ENCODE measurements at regions not wholly inside any gene's neighbourhood (a gene's known extent, or its start where the extent isn't known, plus 50 kb on each side); places are given as distances from the start of the nearest gene placed in this dataset.

DNA sequence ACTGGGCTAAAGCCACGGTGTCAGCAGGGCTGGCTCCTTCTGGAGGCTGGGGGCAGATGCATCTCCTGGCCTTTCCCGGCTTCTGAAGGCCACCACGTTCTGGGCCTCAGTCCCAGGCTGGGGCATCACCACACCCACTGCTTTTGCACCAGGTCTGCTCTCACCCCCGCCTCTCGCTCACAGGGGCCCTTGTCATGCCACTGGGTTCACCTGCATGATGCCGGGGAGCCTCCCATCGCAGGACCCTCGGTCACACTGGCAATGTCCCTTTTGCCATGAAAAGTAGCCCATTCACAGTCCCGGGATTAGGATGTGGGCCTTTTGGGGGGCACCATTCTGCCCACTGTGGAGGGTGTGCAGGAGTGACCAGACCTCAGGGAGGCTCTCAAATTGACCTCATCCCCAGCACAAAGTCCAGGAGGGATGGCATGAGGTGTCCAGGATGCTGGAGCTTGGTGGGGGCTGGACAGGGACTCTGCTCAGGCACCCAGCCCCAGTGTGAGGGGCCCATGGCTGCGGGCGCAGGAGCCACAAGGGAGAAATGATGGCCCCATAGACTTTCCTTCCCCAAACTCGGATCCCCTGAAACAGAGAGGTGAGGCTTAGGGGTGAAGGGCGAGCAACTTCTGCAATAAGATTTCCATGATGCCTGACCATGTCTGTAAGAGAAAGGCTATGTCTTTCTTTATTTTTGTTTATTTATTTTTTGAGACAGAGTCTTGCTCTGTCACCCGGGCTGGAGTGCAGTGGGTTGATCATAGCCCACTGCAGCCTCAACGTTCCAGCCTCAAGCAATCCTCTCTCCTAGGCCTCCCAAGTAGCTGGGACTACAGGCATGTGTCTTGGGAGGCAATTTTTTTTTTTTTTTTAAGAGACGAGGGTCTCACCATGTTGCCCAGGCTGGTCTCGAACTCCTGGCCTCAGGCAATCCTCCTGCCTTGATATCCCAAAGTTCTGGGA lies 189.1 kb downstream of the GOLGA6L6 start:
- DNase-seq (ENCODE audit: low spot score), result no peak
- no peak overlapping the region for H3K27ac ChIP-seq
- no peak for TF ChIP-seq POLR2A (IDR thresholded peaks at IDR 0.05)
- no peak for TF ChIP-seq POLR2AphosphoS5 (IDR thresholded peaks at IDR 0.05)
- TF ChIP-seq, protein P1, sequence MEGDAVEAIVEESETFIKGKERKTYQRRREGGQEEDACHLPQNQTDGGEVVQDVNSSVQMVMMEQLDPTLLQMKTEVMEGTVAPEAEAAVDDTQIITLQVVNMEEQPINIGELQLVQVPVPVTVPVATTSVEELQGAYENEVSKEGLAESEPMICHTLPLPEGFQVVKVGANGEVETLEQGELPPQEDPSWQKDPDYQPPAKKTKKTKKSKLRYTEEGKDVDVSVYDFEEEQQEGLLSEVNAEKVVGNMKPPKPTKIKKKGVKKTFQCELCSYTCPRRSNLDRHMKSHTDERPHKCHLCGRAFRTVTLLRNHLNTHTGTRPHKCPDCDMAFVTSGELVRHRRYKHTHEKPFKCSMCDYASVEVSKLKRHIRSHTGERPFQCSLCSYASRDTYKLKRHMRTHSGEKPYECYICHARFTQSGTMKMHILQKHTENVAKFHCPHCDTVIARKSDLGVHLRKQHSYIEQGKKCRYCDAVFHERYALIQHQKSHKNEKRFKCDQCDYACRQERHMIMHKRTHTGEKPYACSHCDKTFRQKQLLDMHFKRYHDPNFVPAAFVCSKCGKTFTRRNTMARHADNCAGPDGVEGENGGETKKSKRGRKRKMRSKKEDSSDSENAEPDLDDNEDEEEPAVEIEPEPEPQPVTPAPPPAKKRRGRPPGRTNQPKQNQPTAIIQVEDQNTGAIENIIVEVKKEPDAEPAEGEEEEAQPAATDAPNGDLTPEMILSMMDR (IDR thresholded peaks at IDR 0.05), result no peak
- no peaks in the 10 kb centered on the region for H3K9me3 ChIP-seq
- intact Hi-C loops (cut with DNase I), result no loop called here
- H3K4me3 ChIP-seq, result no peak overlapping the region
- 73% methylated on average over 17 of the region's 17 CpGs for WGBS
- no peaks in the 10 kb centered on the region for H3K36me3 ChIP-seq
- no peaks in the 10 kb centered on the region for H3K27me3 ChIP-seq (replicated peaks; ENCODE audit: insufficient read depth)
- no peaks in the 10 kb centered on the region for H3K4me1 ChIP-seq (replicated peaks)

DNA sequence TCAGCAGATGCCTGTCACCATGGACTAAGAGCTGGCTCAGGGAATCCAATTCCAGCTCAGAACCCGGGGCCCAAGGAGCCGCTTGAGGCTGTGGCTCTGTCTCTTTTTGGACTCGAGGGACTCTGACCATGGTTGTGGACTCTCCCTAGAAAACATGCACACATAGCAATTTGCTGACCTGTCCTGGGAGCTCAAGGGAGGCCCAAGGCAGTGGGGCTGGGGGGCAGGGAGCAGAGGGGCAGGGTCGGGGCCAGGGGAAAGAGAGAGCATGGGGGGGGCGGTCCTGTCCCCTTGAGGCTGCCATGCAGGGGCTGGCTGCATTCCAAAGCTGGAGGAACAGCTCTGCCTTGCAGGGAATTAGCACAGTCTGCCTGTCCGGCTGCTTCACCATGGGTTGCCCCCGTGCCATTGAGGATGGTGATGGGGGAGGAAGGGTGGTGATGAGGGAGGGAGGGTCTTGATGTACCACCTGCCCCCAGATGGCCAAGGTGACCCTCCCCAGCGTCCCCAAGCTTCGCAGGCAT lies 190.1 kb downstream of the GOLGA6L6 start:
- H3K36me3 ChIP-seq, result no peaks in the 10 kb centered on the region
- DNase-seq (ENCODE audit: low spot score), result no peak
- no peaks in the 10 kb centered on the region for H3K4me1 ChIP-seq (replicated peaks)
- intact Hi-C loops (cut with DNase I), result no loop called here
- no peaks in the 10 kb centered on the region for H3K27me3 ChIP-seq (replicated peaks; ENCODE audit: insufficient read depth)
- TF ChIP-seq POLR2A (IDR thresholded peaks at IDR 0.05), result no peak
- TF ChIP-seq, protein P1 (IDR thresholded peaks at IDR 0.05), result no peak
- TF ChIP-seq POLR2AphosphoS5 (IDR thresholded peaks at IDR 0.05), result no peak
- H3K27ac ChIP-seq, result no peak overlapping the region
- H3K9me3 ChIP-seq, result no peaks in the 10 kb centered on the region
- WGBS, result 64% methylated on average over 9 of the region's 9 CpGs
- H3K4me3 ChIP-seq, result no peak overlapping the region

DNA sequence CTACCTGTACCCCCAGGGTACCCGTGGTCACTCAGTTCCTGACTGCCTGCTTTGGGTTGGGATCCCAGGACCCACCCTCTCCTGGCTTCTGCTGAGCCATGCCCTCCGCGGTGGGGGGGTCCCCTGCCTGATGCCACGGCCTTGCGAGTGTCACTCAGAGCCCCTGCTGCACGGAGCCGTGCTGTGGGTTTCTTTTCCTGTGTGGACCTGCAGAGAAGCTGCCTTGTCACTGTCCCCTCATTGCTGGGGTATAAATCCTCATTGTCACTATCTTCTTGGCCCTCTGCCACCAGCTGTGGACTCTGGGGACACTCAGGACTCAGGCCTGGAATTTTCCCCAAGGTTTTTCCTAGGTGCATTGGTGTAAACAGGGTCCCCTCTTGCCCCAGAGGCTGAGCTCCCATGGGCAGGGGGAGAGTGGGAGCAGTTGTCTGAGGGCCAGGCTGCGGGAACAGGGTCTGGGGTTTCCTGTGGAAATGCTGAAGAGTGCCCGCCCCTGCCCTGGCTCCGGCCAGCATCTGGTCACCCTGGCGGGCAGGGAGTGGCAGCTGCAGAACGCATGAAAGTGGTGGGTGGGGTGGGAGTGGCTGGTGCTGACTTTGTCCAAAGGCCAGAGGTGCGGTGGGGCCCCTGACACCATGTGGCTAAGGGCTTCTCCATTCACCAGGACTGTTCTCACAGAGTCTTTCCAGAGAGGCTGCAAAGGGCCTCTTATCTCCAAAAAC lies 191.7 kb downstream of the GOLGA6L6 start:
- Histone ChIP-seq H3K36me3 (no peaks in the 10 kb centered on the region), H3K27me3 (replicated peaks; ENCODE audit: insufficient read depth) (no peaks in the 10 kb centered on the region), H3K9me3 (no peaks in the 10 kb centered on the region), H3K27ac (no peak overlapping the region), H3K4me1 (replicated peaks) (no peaks in the 10 kb centered on the region), H3K4me3 (no peak overlapping the region)
- no peak for DNase-seq (ENCODE audit: low spot score)
- intact Hi-C loops (cut with DNase I), result no loop called here
- TF ChIP-seq POLR2A (IDR thresholded peaks at IDR 0.05), result no peak
- 83% methylated on average over 13 of the region's 13 CpGs for WGBS

DNA sequence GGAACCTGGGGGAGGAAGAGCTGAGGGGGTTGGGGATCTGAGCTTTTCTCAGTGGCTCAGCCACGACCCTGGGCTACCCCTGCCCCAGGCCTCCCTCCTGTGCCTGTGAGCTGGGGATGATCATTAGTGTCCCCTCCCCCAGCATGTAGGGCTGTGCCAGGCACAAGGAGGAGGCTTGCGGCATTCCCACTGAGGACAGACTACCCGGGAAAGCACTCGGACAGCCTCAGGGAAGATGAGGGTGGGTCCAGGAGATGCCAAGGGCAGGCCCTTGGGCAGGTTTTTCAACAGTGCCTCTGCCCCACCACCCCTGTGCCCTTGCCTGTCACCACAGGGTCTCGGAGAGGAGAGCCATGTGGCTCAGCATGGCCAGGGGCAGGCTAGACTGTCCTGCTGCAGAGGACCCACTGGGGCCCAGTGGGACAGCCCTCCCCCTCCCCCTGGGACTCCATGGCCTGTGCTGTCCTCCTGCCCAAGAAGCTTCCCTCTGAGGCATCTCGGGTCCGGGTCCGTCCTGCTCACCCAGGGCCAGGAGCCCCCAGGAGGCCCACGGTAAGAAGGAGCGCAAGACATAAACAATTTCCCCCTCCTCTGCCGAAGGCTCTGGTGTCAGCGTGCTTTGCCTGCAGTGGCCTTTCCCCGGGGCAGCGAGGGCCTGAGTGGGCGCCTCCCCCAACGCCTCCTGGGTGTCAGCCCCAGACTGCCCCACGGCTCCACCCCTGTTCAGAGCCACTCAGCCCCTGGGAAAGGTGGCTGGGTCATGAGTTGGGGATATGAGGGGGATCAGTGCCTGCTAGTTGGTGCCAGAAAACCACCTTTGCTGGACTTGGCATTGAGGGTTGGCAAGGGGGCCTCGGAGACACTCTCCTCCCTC lies 192.5 kb downstream of the GOLGA6L6 start:
- DNase-seq (ENCODE audit: low spot score), result no peak

More for the DNA sequence above, 192.5 kb downstream of the GOLGA6L6 start:
- no peak for TF ChIP-seq POLR2A (IDR thresholded peaks at IDR 0.05)
- no peak for TF ChIP-seq POLR2AphosphoS5 (IDR thresholded peaks at IDR 0.05)
- TF ChIP-seq, protein P1 (IDR thresholded peaks at IDR 0.05), result no peak
- Histone ChIP-seq H3K27me3 (replicated peaks; ENCODE audit: insufficient read depth) (no peaks in the 10 kb centered on the region), H3K4me1 (replicated peaks) (no peaks in the 10 kb centered on the region), H3K27ac (no peak overlapping the region), H3K36me3 (no peaks in the 10 kb centered on the region), H3K4me3 (no peak overlapping the region), H3K9me3 (no peaks in the 10 kb centered on the region)
- intact Hi-C loops (cut with DNase I), result no loop called here
- WGBS, result 84% methylated on average over 18 of the region's 18 CpGs
